GM10248 (cell line): ENCODE measurements at regions not wholly inside any gene's neighbourhood (a gene's known extent, or its start where the extent isn't known, plus 50 kb on each side); places are given as distances from the start of the nearest gene placed in this dataset.

Experiments used
- CTCF ChIA-PET: fragments of 300-600 bp; sonication (Branson Sonifier 250); formaldehyde crosslinking; extraction: SDS; loops from one replicate; lab custom pipeline; 2021; ENCODE audit warnings: antibody characterized with exemption; lab: Yijun Ruan, JAX
- POLR2A ChIA-PET: fragments of 350-650 bp; sonication (Branson Sonifier 250); formaldehyde crosslinking; extraction: SDS; loops from one replicate; lab custom pipeline; 2020; ENCODE audit warnings: antibody characterized with exemption; lab: Yijun Ruan, JAX
- DNase-seq: peaks from one replicate; pipeline ENCODE4 v3.0.0; 2012; ENCODE audit errors: extremely low spot score
- CTCF ChIP-seq: IDR thresholded peaks from 2 replicates; pipeline ENCODE4 v1.5.1; 2012; ENCODE audit warnings: mild to moderate bottlenecking, low read depth; ENCODE audit errors: extremely low read depth, missing control alignments, control extremely low read depth

- TF ChIP-seq CTCF, result no peak
- DNase-seq, result no peak
- POLR2A ChIA-PET, result no interaction called here
- CTCF ChIA-PET, result interaction anchor here (1.2 kb wide), 1 partner anchor 21 kb away, joined by 3 read pairs; no protein-coding TSS in a partner anchor
Measured at GRCh38 chr2:183597841-183598240, 473.6 kb downstream of the NUP35 start.

GRCh38 chr2:183604065-183604464, 479.8 kb downstream of the NUP35 start:
- ChIA-PET POLR2A (no interaction called here), CTCF (interaction anchor here (1.2 kb wide), 1 partner anchor 10 kb away, joined by 3 read pairs; no protein-coding TSS in a partner anchor)
- no peak for TF ChIP-seq CTCF
- DNase-seq, result no peak

GRCh38 chr2:183605440-183605839, 481.2 kb downstream of the NUP35 start:
- POLR2A ChIA-PET, result no interaction called here
- no peak for DNase-seq
- CTCF ChIA-PET, result interaction anchor here (1.3 kb wide), 1 partner anchor 8 kb away, joined by 5 read pairs; no protein-coding TSS in a partner anchor
- no peak for TF ChIP-seq CTCF

GRCh38 chr2:183606022-183606717, 481.9 kb downstream of the NUP35 start:
- ChIA-PET POLR2A (no interaction called here), CTCF (interaction anchor here (1.3 kb wide), 1 partner anchor 8 kb away, joined by 5 read pairs; no protein-coding TSS in a partner anchor)
- DNase-seq, result no peak
- TF ChIP-seq CTCF, result no peak

- ChIA-PET POLR2A (no interaction called here), CTCF (no interaction called here)
- TF ChIP-seq CTCF, result no peak
Measured at GRCh38 chr2:183606718-183607085, 482.5 kb downstream of the NUP35 start.

GRCh38 chr2:183607995-183608394, 483.8 kb downstream of the NUP35 start:
- TF ChIP-seq CTCF, result no peak
- CTCF ChIA-PET, result no interaction called here
- POLR2A ChIA-PET, result no interaction called here
- DNase-seq, result no peak

More at GRCh38 chr2:183606718-183607085, 482.5 kb downstream of the NUP35 start:
- no peak for DNase-seq
